IMR-90 (cell line): ENCODE measurements at regions not wholly inside any gene's neighbourhood (a gene's known extent, or its start where the extent isn't known, plus 50 kb on each side); places are given as distances from the start of the nearest gene placed in this dataset.

ENCODE experiments used
- ATAC-seq: fragments of 200-7000 bp; cut with Tn5 transposase; 2 replicates; pipeline ENCODE4 v1.9.1; 2020; ENCODE audit warnings: low read depth, mild to moderate bottlenecking, moderate library complexity
- BruUV-seq: library from RNA; stranded (reverse); fragments of 400-500 nt; replicated peaks from 2 replicates; lab custom pipeline; 2021; lab: Mats Ljungman, UMichigan
- CTCF ChIA-PET: fragments of 300-600 bp; formaldehyde crosslinking; extraction: SDS; loops from one replicate; lab custom pipeline; 2021; ENCODE audit warnings: antibody characterized with exemption; lab: Yijun Ruan, JAX
- POLR2A ChIA-PET: fragments of 300-600 bp; sonication (Branson Sonifier 250); formaldehyde crosslinking; loops from one replicate; lab custom pipeline; 2022; ENCODE audit warnings: antibody characterized with exemption; ENCODE audit not compliant: unreplicated experiment; lab: Charles Lee
- DNase-seq: peaks from one replicate; pipeline ENCODE4 v3.0.0; 2013
- H2AFZ ChIP-seq: replicated peaks from 2 replicates; pipeline ENCODE3; 2013; ENCODE audit warnings: low read length, mild to moderate bottlenecking; ENCODE audit not compliant: poor library complexity
- H2AK5ac ChIP-seq: 2 replicates; pipeline ENCODE4 v1.6.1; 2013; ENCODE audit warnings: low read depth, low read length, inconsistent platforms
- H2AK9ac ChIP-seq: replicated peaks from 2 replicates; pipeline ENCODE3; 2013; ENCODE audit warnings: mild to moderate bottlenecking, low read depth, low read length, moderate library complexity; ENCODE audit not compliant: poor library complexity
- H2BK120ac ChIP-seq: 2 replicates; pipeline ENCODE4 v1.6.1; 2013; ENCODE audit warnings: low read depth, low read length, inconsistent platforms
- H2BK15ac ChIP-seq: 3 replicates; pipeline ENCODE4 v1.6.1; 2013; ENCODE audit warnings: low read depth, low read length, inconsistent platforms
- H2BK20ac ChIP-seq: 2 replicates; pipeline ENCODE4 v1.6.1; 2013; ENCODE audit warnings: low read depth, mild to moderate bottlenecking, inconsistent platforms, low read length, moderate library complexity
- H2BK5ac ChIP-seq: 2 replicates; pipeline ENCODE4 v1.6.1; 2013; ENCODE audit warnings: mild to moderate bottlenecking, low read depth, low read length, inconsistent platforms; ENCODE audit not compliant: poor library complexity, severe bottlenecking
- H3K14ac ChIP-seq: replicated peaks from 2 replicates; pipeline ENCODE4 v1.6.1; 2013; ENCODE audit warnings: low read depth, low read length, inconsistent platforms
- H3K18ac ChIP-seq: 2 replicates; pipeline ENCODE4 v1.6.1; 2013; ENCODE audit warnings: low read depth, low read length, control low read depth
- H3K23ac ChIP-seq: 2 replicates; pipeline ENCODE4 v1.6.1; 2013; ENCODE audit warnings: low read depth, low read length, inconsistent platforms
- H3K27ac ChIP-seq: 2 replicates; pipeline ENCODE4 v1.5.1; 2013; ENCODE audit warnings: mild to moderate bottlenecking, control low read depth, low read length; ENCODE audit not compliant: insufficient read depth
- H3K27me3 ChIP-seq: 2 replicates; pipeline ENCODE4 v1.6.1; 2013; ENCODE audit warnings: low read length; ENCODE audit not compliant: control insufficient read depth, insufficient read depth
- H3K36me3 ChIP-seq: 2 replicates; pipeline ENCODE4 v1.6.1; 2013; ENCODE audit warnings: low read length, mixed read lengths; ENCODE audit not compliant: control insufficient read depth, insufficient read depth
- H3K4ac ChIP-seq: 2 replicates; pipeline ENCODE4 v1.6.1; 2013; ENCODE audit warnings: low read depth, low read length, inconsistent platforms
- H3K4me1 ChIP-seq: 2 replicates; pipeline ENCODE4 v1.6.1; 2013; ENCODE audit warnings: low read length, mixed read lengths; ENCODE audit not compliant: control insufficient read depth, insufficient read depth
- H3K4me2 ChIP-seq: 2 replicates; pipeline ENCODE4 v1.6.1; 2013; ENCODE audit warnings: low read depth, mild to moderate bottlenecking, control low read depth, low read length, moderate library complexity
- H3K4me3 ChIP-seq: 2 replicates; pipeline ENCODE4 v1.5.1; 2013; ENCODE audit warnings: low read depth, mild to moderate bottlenecking, control low read depth, low read length, moderate library complexity; ENCODE audit not compliant: insufficient read depth
- H3K56ac ChIP-seq: 2 replicates; pipeline ENCODE4 v1.6.1; 2013; ENCODE audit warnings: low read length, inconsistent platforms; ENCODE audit not compliant: insufficient read depth; ENCODE audit errors: extremely low read depth
- H3K79me1 ChIP-seq, 2 experiments: 2 replicates each; pipeline ENCODE4 v1.6.1; 2013; ENCODE audit warnings: low read length in 2 of 2, inconsistent platforms in 1 of 2, low read depth in 1 of 2
- H3K9ac ChIP-seq: 2 replicates; pipeline ENCODE4 v1.6.1; 2013; ENCODE audit warnings: low read depth, low read length, control low read depth
- H3K9me1 ChIP-seq: 2 replicates; pipeline ENCODE4 v1.6.1; 2013; ENCODE audit warnings: low read length, inconsistent platforms; ENCODE audit not compliant: insufficient read depth
- H3K9me3 ChIP-seq: 2 replicates; pipeline ENCODE4 v1.6.1; 2013; ENCODE audit warnings: low read length; ENCODE audit not compliant: control insufficient read depth, insufficient read depth
- H4K20me1 ChIP-seq: 2 replicates; pipeline ENCODE4 v1.6.1; 2013; ENCODE audit warnings: low read length, inconsistent platforms; ENCODE audit not compliant: insufficient read depth
- H4K5ac ChIP-seq: 2 replicates; pipeline ENCODE4 v1.6.1; 2013; ENCODE audit warnings: mild to moderate bottlenecking, low read depth, low read length, control low read depth
- H4K8ac ChIP-seq, 2 experiments: 2 replicates each; pipeline ENCODE4 v1.6.1; 2013; ENCODE audit warnings: low read depth in 2 of 2, low read length in 2 of 2, control low read depth in 1 of 2, inconsistent platforms in 1 of 2
- H4K91ac ChIP-seq: 2 replicates; pipeline ENCODE4 v1.6.1; 2013; ENCODE audit warnings: low read depth, low read length, inconsistent platforms; ENCODE audit not compliant: insufficient read depth
- MAZ ChIP-seq: IDR thresholded peaks from 2 replicates; pipeline ENCODE4 v1.6.1; 2012; ENCODE audit warnings: low read depth, mild to moderate bottlenecking, low read length, improper control_type of control experiment, moderate library complexity, borderline replicate concordance
- USF2 ChIP-seq: fragments of 150-350 bp; IDR thresholded peaks from 2 replicates; pipeline ENCODE4 v1.6.1; 2017; ENCODE audit warnings: mild to moderate bottlenecking, antibody characterized with exemption, low read length, low read depth
- WGBS, 2 experiments: methylation state at CpG; one replicate each; pipeline versions ENCODE4 v1.1.5 to v1.1.7; 2013; ENCODE audit warnings: missing lambda C conversion rate in 2 of 2; ENCODE audit not compliant: insufficient read length in 1 of 2; ENCODE audit errors: extremely low coverage in 2 of 2; 5-methylcytosine and 5-hydroxymethylcytosine counted together
- dilution Hi-C: fragments of 300-500 bp; cut with HindIII; formaldehyde crosslinking; loops from one replicate; pipeline ENCODE4 v1.14.3; 2018; ENCODE audit warnings: low sequenced_read_pairs; ENCODE audit not compliant: unreplicated experiment
- in situ Hi-C: fragments of 300-500 bp; cut with MboI; formaldehyde crosslinking; loops from 3 replicates; pipeline ENCODE4 v1.14.3; 2019; ENCODE audit warnings: low sequenced_read_pairs, inconsistent platforms, mixed read lengths
- intact Hi-C: fragments of 100-400 bp; cut with micrococcal nuclease; formaldehyde crosslinking; loops from 2 replicates; pipeline ENCODE4 v1.10.0; 2022
- TF ChIP-seq, protein P1 (sequence below): conservative IDR thresholded peaks from 2 replicates; pipeline ENCODE4 v1.5.1; 2012; ENCODE audit warnings: mild to moderate bottlenecking, low read depth, low read length, improper control_type of control experiment

DNA sequence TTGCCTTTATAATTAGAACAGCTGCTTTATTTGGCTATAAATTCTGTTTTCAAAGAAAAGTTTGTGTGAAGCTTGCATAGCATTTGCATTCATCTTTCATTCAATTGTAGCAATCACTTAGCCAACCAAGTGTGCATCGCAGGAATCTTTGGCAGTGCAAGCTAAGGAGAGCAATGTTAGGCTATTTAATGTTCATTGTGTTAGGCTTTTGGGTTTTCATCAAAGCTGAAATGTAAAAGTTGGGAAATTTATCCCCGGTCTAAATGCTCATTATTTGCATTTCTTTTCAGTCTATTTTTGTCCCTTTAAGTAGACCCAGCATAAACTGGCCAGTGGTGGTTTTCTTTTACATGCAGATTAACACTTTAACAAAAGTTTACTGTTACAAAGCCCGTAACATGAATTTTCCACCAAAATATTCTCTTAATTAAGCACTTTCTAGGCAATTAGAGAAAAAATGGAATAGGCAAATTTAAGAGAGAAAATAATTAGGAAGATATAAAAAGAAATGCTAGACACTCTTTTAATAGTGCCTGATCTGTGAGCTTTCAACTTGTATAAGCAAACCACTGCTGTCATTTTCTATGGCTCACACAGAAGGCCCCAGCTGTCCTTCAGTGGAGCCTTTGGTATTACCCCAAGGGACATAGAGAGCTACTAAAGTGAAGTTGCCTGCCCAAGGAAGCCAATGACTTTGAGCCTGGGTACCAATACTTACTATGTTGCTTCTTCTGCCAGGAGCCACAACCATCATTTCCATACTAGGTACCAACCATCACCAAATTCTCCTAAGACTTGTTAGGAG lies 898.9 kb upstream of the SEL1L start:
- Histone ChIP-seq H4K20me1 (no peaks in the 10 kb centered on the region), H2BK15ac (no peak overlapping the region), H3K56ac (no peak overlapping the region), H2AK9ac (no peak overlapping the region), H2AFZ (no peak overlapping the region), H3K27me3 (no peaks in the 10 kb centered on the region), H3K9me3 (peaks cover 15% of the 10 kb centered on the region), H4K8ac (no peak overlapping the region), H2BK20ac (no peak overlapping the region), H4K5ac (no peak overlapping the region), H3K4me3 (no peak overlapping the region), H3K9me1 (no peaks in the 10 kb centered on the region), H3K14ac (no peak overlapping the region), H3K9ac (no peak overlapping the region), H2BK5ac (no peak overlapping the region), H2AK5ac (no peak overlapping the region), H3K27ac (no peak overlapping the region), H3K36me3 (no peaks in the 10 kb centered on the region), H3K79me1 (no peaks in the 10 kb centered on the region), H3K4me1 (no peaks in the 10 kb centered on the region), H3K18ac (no peak overlapping the region), H4K91ac (no peak overlapping the region), H3K4me2 (no peak overlapping the region), H2BK120ac (no peak overlapping the region), H3K23ac (no peak overlapping the region), H3K4ac (no peak overlapping the region)
- no CpG with 5 or more reads among the region's 3 CpGs for WGBS, 2 experiments
- dilution Hi-C loops, result no loop called here
- ChIA-PET POLR2A (no interaction called here), CTCF (no interaction called here)
- TF ChIP-seq, protein P1, sequence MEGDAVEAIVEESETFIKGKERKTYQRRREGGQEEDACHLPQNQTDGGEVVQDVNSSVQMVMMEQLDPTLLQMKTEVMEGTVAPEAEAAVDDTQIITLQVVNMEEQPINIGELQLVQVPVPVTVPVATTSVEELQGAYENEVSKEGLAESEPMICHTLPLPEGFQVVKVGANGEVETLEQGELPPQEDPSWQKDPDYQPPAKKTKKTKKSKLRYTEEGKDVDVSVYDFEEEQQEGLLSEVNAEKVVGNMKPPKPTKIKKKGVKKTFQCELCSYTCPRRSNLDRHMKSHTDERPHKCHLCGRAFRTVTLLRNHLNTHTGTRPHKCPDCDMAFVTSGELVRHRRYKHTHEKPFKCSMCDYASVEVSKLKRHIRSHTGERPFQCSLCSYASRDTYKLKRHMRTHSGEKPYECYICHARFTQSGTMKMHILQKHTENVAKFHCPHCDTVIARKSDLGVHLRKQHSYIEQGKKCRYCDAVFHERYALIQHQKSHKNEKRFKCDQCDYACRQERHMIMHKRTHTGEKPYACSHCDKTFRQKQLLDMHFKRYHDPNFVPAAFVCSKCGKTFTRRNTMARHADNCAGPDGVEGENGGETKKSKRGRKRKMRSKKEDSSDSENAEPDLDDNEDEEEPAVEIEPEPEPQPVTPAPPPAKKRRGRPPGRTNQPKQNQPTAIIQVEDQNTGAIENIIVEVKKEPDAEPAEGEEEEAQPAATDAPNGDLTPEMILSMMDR, result no peak
- TF ChIP-seq MAZ (no peak), USF2 (no peak)
- intact Hi-C loops, result no loop called here
- BruUV-seq, result no TSS peak
- no peak for ATAC-seq
- no peak for DNase-seq
- in situ Hi-C loops, result no loop called here
